GM18520 (cell line): ENCODE measurements at regions not wholly inside any gene's neighbourhood (a gene's known extent, or its start where the extent isn't known, plus 50 kb on each side); places are given as distances from the start of the nearest gene placed in this dataset.
A peak's percentile ranks its signal among the peaks of the same experiment; 100 is the strongest.
"Not testable (repeated sequence)": the region's sequence is repeated elsewhere in the genome, so short reads cannot be mapped to it uniquely, and the experiment has no call there.

Experiments
- ATAC-seq: cut with Tn5 transposase; IDR thresholded peaks from one replicate; pipeline ENCODE4 v1.9.1; 2021; ENCODE audit not compliant: unreplicated experiment

- ATAC-seq = no peak
These were observed 421.2 kb upstream of the TENM3 start for GRCh38 chr4:181822005-181822375.

- no peak for ATAC-seq
These were observed 420.0 kb upstream of the TENM3 start for GRCh38 chr4:181823183-181823582.

GRCh38 chr4:181823645-181824044 is 419.6 kb upstream of the TENM3 start:
- no peak for ATAC-seq

- ATAC-seq = no peak
These were observed 417.6 kb upstream of the TENM3 start for GRCh38 chr4:181825564-181825963.

- ATAC-seq = no peak
These were observed 416.0 kb upstream of the TENM3 start for GRCh38 chr4:181827246-181827645.

- ATAC-seq = peak; percentile 83
These were observed 412.7 kb upstream of the TENM3 start for GRCh38 chr4:181830404-181831035.

GRCh38 chr4:181834071-181834470 is 409.1 kb upstream of the TENM3 start:
- no peak for ATAC-seq

- no peak for ATAC-seq
These were observed 407.9 kb upstream of the TENM3 start for GRCh38 chr4:181835348-181835747.

- ATAC-seq = no peak
These were observed 404.9 kb upstream of the TENM3 start for GRCh38 chr4:181838253-181838652.

- not testable (repeated sequence) for ATAC-seq
These were observed 399.4 kb upstream of the TENM3 start for GRCh38 chr4:181843797-181844196.

- ATAC-seq = no peak
These were observed 397.6 kb upstream of the TENM3 start for GRCh38 chr4:181845617-181846016.

- no peak for ATAC-seq
These were observed 396.3 kb upstream of the TENM3 start for GRCh38 chr4:181846934-181847333.

GRCh38 chr4:181848357-181848756 is 394.8 kb upstream of the TENM3 start:
- ATAC-seq = no peak

- no peak for ATAC-seq
These were observed 393.7 kb upstream of the TENM3 start for GRCh38 chr4:181849472-181849871.

- ATAC-seq = no peak
These were observed 389.2 kb upstream of the TENM3 start for GRCh38 chr4:181853881-181854511.

- no peak for ATAC-seq
These were observed 387.9 kb upstream of the TENM3 start for GRCh38 chr4:181855307-181855706.

- ATAC-seq = not testable (repeated sequence)
These were observed 385.7 kb upstream of the TENM3 start for GRCh38 chr4:181857471-181857870.

GRCh38 chr4:181858741-181859140 is 384.5 kb upstream of the TENM3 start:
- no peak for ATAC-seq

GRCh38 chr4:181859439-181859838 is 383.8 kb upstream of the TENM3 start:
- no peak for ATAC-seq

- ATAC-seq = no peak
These were observed 383.0 kb upstream of the TENM3 start for GRCh38 chr4:181860157-181860556.

- ATAC-seq = no peak
These were observed 382.5 kb upstream of the TENM3 start for GRCh38 chr4:181860668-181861067.

- no peak for ATAC-seq
These were observed 379.3 kb upstream of the TENM3 start for GRCh38 chr4:181863856-181864255.

GRCh38 chr4:181870326-181870725 is 372.9 kb upstream of the TENM3 start:
- no peak for ATAC-seq
